Lower leg skin (tissue), 4 donors: ENCODE measurements at regions not wholly inside any gene's neighbourhood (a gene's known extent, or its start where the extent isn't known, plus 50 kb on each side); places are given as distances from the start of the nearest gene placed in this dataset.

ENCODE experiments used
- DNase-seq, 2 donors: peaks; one replicate each; pipeline ENCODE4 v3.0.0-alpha.2; 2019; ENCODE audit warnings: low spot score in 2 of 2
- H3K4me3 ChIP-seq: fragments of 200-600 bp; sonication (generic); 2 replicates; pipeline ENCODE4 v1.5.1; 2017; ENCODE audit warnings: mild to moderate bottlenecking, low read depth; ENCODE audit not compliant: poor library complexity, severe bottlenecking
- POLR2A ChIP-seq, 2 donors: fragments of 450-650 bp; IDR thresholded peaks; one replicate each; pipeline ENCODE4 v1.6.1; 2016 to 2017; ENCODE audit warnings: antibody characterized with exemption in 2 of 2, mild to moderate bottlenecking in 1 of 2, moderate library complexity in 1 of 2
- WGBS, 2 donors: methylation state at CpG; one replicate each; pipeline ENCODE4 v1.1.5; 2018; 5-methylcytosine and 5-hydroxymethylcytosine counted together
- intact Hi-C: fragments of 100-400 bp; cut with DNase I; formaldehyde crosslinking; loops from one replicate; pipeline ENCODE4 v1.15.0; 2023; ENCODE audit warnings: low total_unique reads
- TF ChIP-seq, protein P1 (sequence below), 3 donors: fragments of 450-650 bp; IDR thresholded peaks; one replicate each; pipeline ENCODE4 v1.5.1; 2016; ENCODE audit warnings: antibody characterized with exemption in 3 of 3, mild to moderate bottlenecking in 3 of 3, moderate library complexity in 2 of 3

DNA sequence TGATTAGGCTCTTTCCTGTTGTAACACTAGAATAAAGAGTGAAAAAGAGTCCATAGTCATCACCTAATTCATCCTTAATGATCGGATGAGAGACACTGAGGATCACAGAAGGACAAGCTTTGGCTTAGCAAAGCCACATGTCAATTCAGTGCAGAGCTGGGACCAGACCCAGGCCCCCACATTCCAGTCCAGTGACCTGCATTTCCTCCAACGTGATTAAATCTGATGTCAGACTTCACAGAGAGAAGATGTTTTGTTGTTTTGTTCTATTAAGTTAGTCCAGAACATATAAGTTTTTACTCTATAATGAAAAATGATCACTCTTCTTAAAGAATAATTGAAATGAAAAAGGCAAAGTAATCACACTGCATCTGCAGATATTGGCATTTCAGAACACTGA is 377.9 kb upstream of the PAPPA start:
- 44 to 51% methylated on average over 2 of the region's 2 CpGs for WGBS, 2 donors

DNA sequence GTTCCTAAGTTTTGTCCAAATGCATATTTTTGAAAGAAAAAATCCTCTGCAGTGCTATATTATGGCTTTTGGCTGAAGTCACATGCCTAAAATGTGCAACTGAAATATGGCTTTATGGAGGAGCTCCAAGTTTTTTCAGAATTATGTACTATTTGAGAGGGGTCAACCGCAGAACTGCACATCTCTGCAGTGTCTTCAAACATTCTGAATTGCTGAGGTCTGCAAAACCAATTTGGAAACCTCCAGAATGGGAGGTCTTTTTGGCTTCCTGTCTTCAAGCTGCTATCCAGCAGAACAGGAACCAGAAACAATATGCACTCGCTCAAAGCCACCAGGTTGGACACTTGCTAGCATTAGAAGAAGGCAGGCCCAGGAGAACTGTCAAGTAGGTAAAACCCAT is 376.0 kb upstream of the PAPPA start:
- no peak overlapping the region for H3K4me3 ChIP-seq
- no peak for DNase-seq
- TF ChIP-seq POLR2A (IDR thresholded peaks at IDR 0.05) = no peak
- TF ChIP-seq, protein P1, sequence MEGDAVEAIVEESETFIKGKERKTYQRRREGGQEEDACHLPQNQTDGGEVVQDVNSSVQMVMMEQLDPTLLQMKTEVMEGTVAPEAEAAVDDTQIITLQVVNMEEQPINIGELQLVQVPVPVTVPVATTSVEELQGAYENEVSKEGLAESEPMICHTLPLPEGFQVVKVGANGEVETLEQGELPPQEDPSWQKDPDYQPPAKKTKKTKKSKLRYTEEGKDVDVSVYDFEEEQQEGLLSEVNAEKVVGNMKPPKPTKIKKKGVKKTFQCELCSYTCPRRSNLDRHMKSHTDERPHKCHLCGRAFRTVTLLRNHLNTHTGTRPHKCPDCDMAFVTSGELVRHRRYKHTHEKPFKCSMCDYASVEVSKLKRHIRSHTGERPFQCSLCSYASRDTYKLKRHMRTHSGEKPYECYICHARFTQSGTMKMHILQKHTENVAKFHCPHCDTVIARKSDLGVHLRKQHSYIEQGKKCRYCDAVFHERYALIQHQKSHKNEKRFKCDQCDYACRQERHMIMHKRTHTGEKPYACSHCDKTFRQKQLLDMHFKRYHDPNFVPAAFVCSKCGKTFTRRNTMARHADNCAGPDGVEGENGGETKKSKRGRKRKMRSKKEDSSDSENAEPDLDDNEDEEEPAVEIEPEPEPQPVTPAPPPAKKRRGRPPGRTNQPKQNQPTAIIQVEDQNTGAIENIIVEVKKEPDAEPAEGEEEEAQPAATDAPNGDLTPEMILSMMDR (IDR thresholded peaks at IDR 0.05) = no peak
- 48 to 52% methylated on average over 2 of the region's 2 CpGs for WGBS, 2 donors
- intact Hi-C loops = no loop called here

More for the DNA sequence above, 377.9 kb upstream of the PAPPA start:
- H3K4me3 ChIP-seq = no peak overlapping the region
- no peak for DNase-seq
- TF ChIP-seq, protein P1 (IDR thresholded peaks at IDR 0.05) = no peak
- TF ChIP-seq POLR2A (IDR thresholded peaks at IDR 0.05) = no peak
- intact Hi-C loops = no loop called here

- intact Hi-C loops = no loop called here
- WGBS, 2 donors = 69% methylated on average over 4 of the region's 4 CpGs
- H3K4me3 ChIP-seq = no peak overlapping the region
- TF ChIP-seq, protein P1 (IDR thresholded peaks at IDR 0.05) = no peak
- TF ChIP-seq POLR2A (IDR thresholded peaks at IDR 0.05) = no peak
- DNase-seq = no peak
Measured at GRCh38 chr9:115781070-115781736, 372.4 kb upstream of the PAPPA start.

- intact Hi-C loops = no loop called here
- DNase-seq = no peak
- 46 to 49% methylated on average over 2 of the region's 2 CpGs for WGBS, 2 donors
- TF ChIP-seq POLR2A (IDR thresholded peaks at IDR 0.05) = no peak
- TF ChIP-seq, protein P1 (IDR thresholded peaks at IDR 0.05) = no peak
- no peak overlapping the region for H3K4me3 ChIP-seq
Measured at GRCh38 chr9:115786321-115786720, 367.3 kb upstream of the PAPPA start.

- no peak overlapping the region for H3K4me3 ChIP-seq
- intact Hi-C loops = no loop called here
- TF ChIP-seq, protein P1 (IDR thresholded peaks at IDR 0.05) = no peak
- no peak for TF ChIP-seq POLR2A (IDR thresholded peaks at IDR 0.05)
- WGBS, 2 donors = 48 to 52% methylated on average over 6 of the region's 6 CpGs
- DNase-seq = no peak
Measured at GRCh38 chr9:115790520-115790919, 363.1 kb upstream of the PAPPA start.

DNA sequence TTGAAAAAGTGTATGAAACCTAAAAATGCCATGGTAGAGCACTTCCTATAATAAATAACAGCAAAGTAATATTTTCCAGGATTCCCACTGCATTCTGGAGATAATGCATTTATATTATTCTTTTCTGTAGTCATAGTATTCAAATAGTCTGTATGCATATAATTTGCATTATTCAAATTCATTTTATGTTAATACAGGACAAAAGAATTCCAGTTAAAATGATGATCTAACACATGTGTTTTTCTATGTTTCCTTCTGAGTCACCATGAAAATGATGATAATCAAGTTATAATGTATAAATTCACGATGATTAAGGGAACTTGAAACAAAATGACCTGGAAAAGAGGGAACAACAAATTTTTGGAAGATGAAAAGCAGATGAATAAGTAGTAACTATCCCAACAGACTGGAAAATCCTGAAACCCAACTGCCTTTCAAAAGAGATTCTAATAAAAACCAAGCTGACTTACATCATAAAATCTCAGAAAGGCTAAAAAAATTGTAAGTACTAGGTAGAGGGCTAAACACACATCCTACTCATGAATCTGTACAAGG is 358.6 kb upstream of the PAPPA start:
- WGBS, 2 donors = 33 to 36% methylated on average over 1 of the region's 1 CpG
- no peak overlapping the region for H3K4me3 ChIP-seq
- TF ChIP-seq POLR2A (IDR thresholded peaks at IDR 0.05) = no peak
- TF ChIP-seq, protein P1 (IDR thresholded peaks at IDR 0.05) = no peak
- intact Hi-C loops = no loop called here
- DNase-seq = no peak
